Glomerular visceral epithelial cell (primary cell): ENCODE measurements at regions not wholly inside any gene's neighbourhood (a gene's known extent, or its start where the extent isn't known, plus 50 kb on each side); places are given as distances from the start of the nearest gene placed in this dataset.

Source experiments
- DNase-seq: peaks from one replicate; pipeline ENCODE4 v3.0.0-alpha.2; 2016; ENCODE audit errors: extremely low spot score

- no peak for DNase-seq
These were observed 81.7 kb upstream of the ARHGAP24 start for GRCh38 chr4:85393201-85393600.

- no peak for DNase-seq
These were observed 76.7 kb upstream of the ARHGAP24 start for GRCh38 chr4:85398276-85398675.

GRCh38 chr4:85399270-85399669 lies 75.7 kb upstream of the ARHGAP24 start:
- DNase-seq, result no peak

GRCh38 chr4:85402371-85402770 lies 72.6 kb upstream of the ARHGAP24 start:
- no peak for DNase-seq

GRCh38 chr4:85406185-85406584 lies 68.8 kb upstream of the ARHGAP24 start:
- no peak for DNase-seq

GRCh38 chr4:85407546-85407945 lies 67.4 kb upstream of the ARHGAP24 start:
- no peak for DNase-seq

- DNase-seq, result no peak
These were observed 66.6 kb upstream of the ARHGAP24 start for GRCh38 chr4:85408301-85408700.

GRCh38 chr4:85409251-85409650 lies 65.7 kb upstream of the ARHGAP24 start:
- no peak for DNase-seq

- DNase-seq, result no peak
These were observed 63.6 kb upstream of the ARHGAP24 start for GRCh38 chr4:85411386-85411785.

- DNase-seq, result no peak
These were observed 60.0 kb upstream of the ARHGAP24 start for GRCh38 chr4:85414972-85415371.

GRCh38 chr4:85416094-85416493 lies 58.9 kb upstream of the ARHGAP24 start:
- DNase-seq, result no peak

- no peak for DNase-seq
These were observed 55.8 kb upstream of the ARHGAP24 start for GRCh38 chr4:85419103-85419502.

- DNase-seq, result no peak
These were observed 54.1 kb upstream of the ARHGAP24 start for GRCh38 chr4:85420831-85421230.

- DNase-seq, result no peak
These were observed 51.5 kb upstream of the ARHGAP24 start for GRCh38 chr4:85423431-85423830.
